ENCODE measurements at regions not wholly inside any gene's neighbourhood (a gene's known extent, or its start where the extent isn't known, plus 50 kb on each side); places are given as distances from the start of the nearest gene placed in this dataset.

- TF ChIP-seq CTCF (conservative IDR thresholded peaks at IDR 0.05; ENCODE audit: low read length) (no peak), EZH2phosphoT487 (IDR thresholded peaks at IDR 0.05; ENCODE audit: borderline replicate concordance, low read depth, low read length) (no peak)
- Histone ChIP-seq H2AFZ (ENCODE audit: low read length) (no peak overlapping the region), H3K27ac (ENCODE audit: low read depth, low read length, poor library complexity, severe bottlenecking) (no peak overlapping the region), H3K9me3 (ENCODE audit: low read length) (no peaks in the 10 kb centered on the region), H4K20me1 (ENCODE audit: insufficient read depth, low read length) (no peaks in the 10 kb centered on the region), H3K4me3 (ENCODE audit: low read depth, low read length, poor library complexity, severe bottlenecking) (no peak overlapping the region), H3K36me3 (ENCODE audit: insufficient read depth, low read length) (no peaks in the 10 kb centered on the region), H3K9me2 (ENCODE audit: insufficient read depth, low read length) (no peaks in the 10 kb centered on the region), H3K79me2 (ENCODE audit: insufficient read depth, low read depth, low read length) (no peaks in the 10 kb centered on the region), H3K4me2 (ENCODE audit: low read length) (no peak overlapping the region), H3K4me1 (ENCODE audit: insufficient read depth, low read length, poor library complexity, severe bottlenecking) (no peaks in the 10 kb centered on the region)
- DNase-seq (ENCODE audit: low spot score): no peak
- intact Hi-C loops (cut with micrococcal nuclease; ENCODE audit: unreplicated experiment): no loop called here
- no TSS peak for BruUV-seq (replicated peaks)
- CTCF ChIA-PET (ENCODE audit: unreplicated experiment): no interaction called here
- POLR2A ChIA-PET: interaction anchor here (0.9 kb wide), 1 partner anchor 9 kb away, joined by 4 read pairs; no protein-coding TSS in a partner anchor
These were observed 555.2 kb upstream of the GRAMD2B start for GRCh38 chr5:125868036-125868435.

- intact Hi-C loops (cut with micrococcal nuclease; ENCODE audit: unreplicated experiment): no loop called here
- DNase-seq (ENCODE audit: low spot score): no peak
- BruUV-seq (replicated peaks): no TSS peak
- Histone ChIP-seq H3K27ac (ENCODE audit: low read depth, low read length, poor library complexity, severe bottlenecking) (no peak overlapping the region), H2AFZ (ENCODE audit: low read length) (no peak overlapping the region), H3K4me3 (ENCODE audit: low read depth, low read length, poor library complexity, severe bottlenecking) (no peak overlapping the region), H3K36me3 (ENCODE audit: insufficient read depth, low read length) (no peaks in the 10 kb centered on the region), H3K9me2 (ENCODE audit: insufficient read depth, low read length) (no peaks in the 10 kb centered on the region), H3K9me3 (ENCODE audit: low read length) (no peaks in the 10 kb centered on the region), H3K4me2 (ENCODE audit: low read length) (no peak overlapping the region), H3K4me1 (ENCODE audit: insufficient read depth, low read length, poor library complexity, severe bottlenecking) (no peaks in the 10 kb centered on the region), H3K79me2 (ENCODE audit: insufficient read depth, low read depth, low read length) (no peaks in the 10 kb centered on the region), H4K20me1 (ENCODE audit: insufficient read depth, low read length) (no peaks in the 10 kb centered on the region)
- ChIA-PET POLR2A (interaction anchor here (1.0 to 1.3 kb wide), 3 partner anchors 11 to 1096 kb away, joined by 3 read pairs; no protein-coding TSS in a partner anchor), CTCF (ENCODE audit: unreplicated experiment) (no interaction called here)
- TF ChIP-seq EZH2phosphoT487 (IDR thresholded peaks at IDR 0.05; ENCODE audit: borderline replicate concordance, low read depth, low read length): no peak
- TF ChIP-seq CTCF (conservative IDR thresholded peaks at IDR 0.05; ENCODE audit: low read length): no peak
These were observed 553.0 kb upstream of the GRAMD2B start for GRCh38 chr5:125870256-125870655.

- BruUV-seq (replicated peaks): no TSS peak
- H3K9me3 ChIP-seq (ENCODE audit: low read length): no peaks in the 10 kb centered on the region
- H3K9me2 ChIP-seq (ENCODE audit: insufficient read depth, low read length): no peaks in the 10 kb centered on the region
- no peak overlapping the region for H3K4me2 ChIP-seq (ENCODE audit: low read length)
- H3K27ac ChIP-seq (ENCODE audit: low read depth, low read length, poor library complexity, severe bottlenecking): no peak overlapping the region
- TF ChIP-seq CTCF (conservative IDR thresholded peaks at IDR 0.05; ENCODE audit: low read length) (no peak), EZH2phosphoT487 (IDR thresholded peaks at IDR 0.05; ENCODE audit: borderline replicate concordance, low read depth, low read length) (no peak)
- ChIA-PET POLR2A (no interaction called here), CTCF (ENCODE audit: unreplicated experiment) (no interaction called here)
- no peaks in the 10 kb centered on the region for H3K79me2 ChIP-seq (ENCODE audit: insufficient read depth, low read depth, low read length)
- no peak for DNase-seq (ENCODE audit: low spot score)
- no peaks in the 10 kb centered on the region for H3K36me3 ChIP-seq (ENCODE audit: insufficient read depth, low read length)
- intact Hi-C loops (cut with micrococcal nuclease; ENCODE audit: unreplicated experiment): no loop called here
- H3K4me1 ChIP-seq (ENCODE audit: insufficient read depth, low read length, poor library complexity, severe bottlenecking): no peaks in the 10 kb centered on the region
- H4K20me1 ChIP-seq (ENCODE audit: insufficient read depth, low read length): no peaks in the 10 kb centered on the region
- H3K4me3 ChIP-seq (ENCODE audit: low read depth, low read length, poor library complexity, severe bottlenecking): no peak overlapping the region
- no peak overlapping the region for H2AFZ ChIP-seq (ENCODE audit: low read length)
These were observed 549.2 kb upstream of the GRAMD2B start for GRCh38 chr5:125874057-125874456.
